ENCODE measurements at regions not wholly inside any gene's neighbourhood (a gene's known extent, or its start where the extent isn't known, plus 50 kb on each side); places are given as distances from the start of the nearest gene placed in this dataset.
"Not testable (repeated sequence)": the region's sequence is repeated elsewhere in the genome, so short reads cannot be mapped to it uniquely, and the experiment has no call there.

GRCh38 chr14:106719880-106720279 is 1193.5 kb downstream of the TMEM121 start:
- H3K9me2 ChIP-seq (replicated peaks; ENCODE audit: control insufficient read depth, low read length); H3K4me3 ChIP-seq (ENCODE audit: low read length); H3K79me2 ChIP-seq (ENCODE audit: control insufficient read depth, low read length); H3K36me3 ChIP-seq (ENCODE audit: control insufficient read depth, low read length); H4K20me1 ChIP-seq (ENCODE audit: control insufficient read depth, insufficient read depth, low read depth, low read length); H3K9me3 ChIP-seq (ENCODE audit: control insufficient read depth, insufficient read depth, low read length); H3F3A ChIP-seq (ENCODE audit: control insufficient read depth, insufficient read depth); H3K27me3 ChIP-seq (ENCODE audit: control insufficient read depth, low read length): not testable (repeated sequence)
- Histone ChIP-seq H3K4me2 (ENCODE audit: low read length) (peak overlapping the region; percentile 27; the same call in 1 of the 2 replicates), H3K4me1 (ENCODE audit: control insufficient read depth, low read length) (peaks cover 42% of the 10 kb centered on the region), H3K27ac (ENCODE audit: low read depth, low read length) (peak overlapping the region; percentile 9; the same call in 1 of the 2 replicates)
- peak; percentile 43 for TF ChIP-seq CTCF (IDR thresholded peaks at IDR 0.05; ENCODE audit: low read depth, low read length, poor library complexity, severe bottlenecking)

- not testable (repeated sequence) for H3K9me2 ChIP-seq (replicated peaks; ENCODE audit: control insufficient read depth, low read length)
These were observed 1195.5 kb downstream of the TMEM121 start for GRCh38 chr14:106721926-106722325.

GRCh38 chr14:106722813-106723687 is 1196.7 kb downstream of the TMEM121 start:
- peaks cover 45% of the 10 kb centered on the region for H3K4me1 ChIP-seq (ENCODE audit: control insufficient read depth, low read length)
- not testable (repeated sequence) for H3K4me2 ChIP-seq (ENCODE audit: low read length); H3K27me3 ChIP-seq (ENCODE audit: control insufficient read depth, low read length); H3K4me3 ChIP-seq (ENCODE audit: low read length); H3K9me3 ChIP-seq (ENCODE audit: control insufficient read depth, insufficient read depth, low read length); H3K79me2 ChIP-seq (ENCODE audit: control insufficient read depth, low read length); H3K9me2 ChIP-seq (replicated peaks; ENCODE audit: control insufficient read depth, low read length); H3K36me3 ChIP-seq (ENCODE audit: control insufficient read depth, low read length); H3F3A ChIP-seq (ENCODE audit: control insufficient read depth, insufficient read depth); H4K20me1 ChIP-seq (ENCODE audit: control insufficient read depth, insufficient read depth, low read depth, low read length)
- H3K27ac ChIP-seq (ENCODE audit: low read depth, low read length) = peak overlapping the region; percentile 75

More at GRCh38 chr14:106721926-106722325, 1195.5 kb downstream of the TMEM121 start:
- Histone ChIP-seq H3K4me1 (ENCODE audit: control insufficient read depth, low read length) (peaks cover 40% of the 10 kb centered on the region), H3K27ac (ENCODE audit: low read depth, low read length) (peak overlapping the region; percentile 75)
- H3K79me2 ChIP-seq (ENCODE audit: control insufficient read depth, low read length); H3K36me3 ChIP-seq (ENCODE audit: control insufficient read depth, low read length); H4K20me1 ChIP-seq (ENCODE audit: control insufficient read depth, insufficient read depth, low read depth, low read length); H3K4me3 ChIP-seq (ENCODE audit: low read length); H3K4me2 ChIP-seq (ENCODE audit: low read length); H3K27me3 ChIP-seq (ENCODE audit: control insufficient read depth, low read length); H3K9me3 ChIP-seq (ENCODE audit: control insufficient read depth, insufficient read depth, low read length); H3F3A ChIP-seq (ENCODE audit: control insufficient read depth, insufficient read depth): not testable (repeated sequence)

GRCh38 chr14:106727962-106728361 is 1201.6 kb downstream of the TMEM121 start:
- not testable (repeated sequence) for H3K9me2 ChIP-seq (replicated peaks; ENCODE audit: control insufficient read depth, low read length); H4K20me1 ChIP-seq (ENCODE audit: control insufficient read depth, insufficient read depth, low read depth, low read length); H3K27me3 ChIP-seq (ENCODE audit: control insufficient read depth, low read length); H3K36me3 ChIP-seq (ENCODE audit: control insufficient read depth, low read length); H3K4me2 ChIP-seq (ENCODE audit: low read length); H3K9me3 ChIP-seq (ENCODE audit: control insufficient read depth, insufficient read depth, low read length); H3K79me2 ChIP-seq (ENCODE audit: control insufficient read depth, low read length); H3K27ac ChIP-seq (ENCODE audit: low read depth, low read length); H3K4me3 ChIP-seq (ENCODE audit: low read length); H3F3A ChIP-seq (ENCODE audit: control insufficient read depth, insufficient read depth)
- peaks cover 20% of the 10 kb centered on the region for H3K4me1 ChIP-seq (ENCODE audit: control insufficient read depth, low read length)
- TF ChIP-seq CTCF (IDR thresholded peaks at IDR 0.05; ENCODE audit: low read depth, low read length, poor library complexity, severe bottlenecking) = peak; percentile 44

Measured in DOHH2 (cell line).